ENCODE measurements at regions not wholly inside any gene's neighbourhood (a gene's known extent, or its start where the extent isn't known, plus 50 kb on each side); places are given as distances from the start of the nearest gene placed in this dataset.

DNA sequence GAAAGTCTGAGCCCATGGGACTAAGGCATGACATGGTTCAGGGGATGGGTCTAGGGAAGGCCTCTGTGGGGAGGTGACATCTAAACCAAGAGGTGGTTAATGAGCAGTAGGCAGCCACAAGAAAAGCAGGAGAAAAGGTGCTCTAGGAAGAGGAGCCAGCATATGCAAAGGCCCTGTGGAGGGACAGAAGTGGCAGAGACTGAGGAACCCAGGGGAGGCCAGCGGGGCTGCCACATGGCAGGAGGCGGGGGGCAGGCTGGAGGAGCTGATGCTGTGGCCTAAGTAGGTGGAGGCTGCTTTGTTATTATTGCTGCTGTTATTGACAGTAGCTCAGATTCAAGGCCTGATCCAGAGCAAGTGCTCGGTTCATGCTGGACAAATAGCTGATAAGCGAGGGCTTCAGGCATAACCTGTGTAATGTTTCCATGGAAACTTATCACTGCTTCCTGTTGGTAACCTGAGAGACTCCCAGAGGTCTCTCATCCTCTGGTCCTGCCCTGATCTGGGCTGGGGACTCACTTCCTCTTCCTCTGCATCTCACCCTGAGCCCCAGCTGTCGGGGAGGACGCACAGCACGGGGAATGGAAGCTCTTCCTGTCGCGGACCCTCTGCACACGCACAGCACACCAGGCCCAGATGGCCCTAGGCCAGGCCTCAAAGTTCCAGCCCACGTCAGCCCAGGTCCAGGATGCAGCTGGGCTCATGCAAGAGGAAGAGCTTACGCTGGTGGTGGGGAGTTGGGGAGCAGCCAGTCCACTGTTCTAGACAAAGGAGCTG is 75.2 kb upstream of the TP53I11 start:
- ATAC-seq (ENCODE audit: low read depth) (peak; percentile 86), DNase-seq (peak; percentile 38)
- POLR2A ChIA-PET, result interaction anchor here (0.6 to 1.6 kb wide), 3 partner anchors 10 to 54 kb away, joined by 3 to 7 read pairs (median 3); no protein-coding TSS in a partner anchor
- H3K9me3 Mint-ChIP-seq, result no peaks in the 10 kb centered on the region
- no peak overlapping the region for H3K4me3 Mint-ChIP-seq
- peaks cover 2% of the 10 kb centered on the region for H3K27me3 Mint-ChIP-seq
- peak overlapping the region; percentile 63 for H3K27ac Mint-ChIP-seq
- no peaks in the 10 kb centered on the region for H3K36me3 Mint-ChIP-seq
- H3K4me1 Mint-ChIP-seq, result peaks cover 10% of the 10 kb centered on the region

DNA sequence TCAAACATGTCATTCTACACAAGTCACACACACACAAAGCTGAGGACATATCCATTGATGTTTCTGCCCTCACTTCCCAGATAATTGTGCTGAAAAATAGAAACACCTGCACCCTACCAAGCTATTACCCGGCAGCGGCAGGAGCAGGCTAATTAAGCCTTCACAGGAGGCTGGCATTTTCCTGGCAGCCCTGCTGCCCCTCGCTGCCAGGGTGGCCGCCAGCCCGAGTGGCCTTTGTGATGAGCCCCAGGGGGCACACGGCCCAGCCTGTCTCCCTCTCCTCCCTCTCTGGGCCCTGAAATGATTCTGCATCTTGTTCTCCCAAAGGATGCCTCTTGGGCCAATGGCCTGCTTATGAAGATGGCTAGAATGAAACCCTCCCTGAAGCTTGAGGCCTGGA is 76.2 kb upstream of the TP53I11 start:
- no peak overlapping the region for H3K27ac Mint-ChIP-seq
- DNase-seq, result no peak
- H3K27me3 Mint-ChIP-seq, result peaks cover 5% of the 10 kb centered on the region
- peaks cover 10% of the 10 kb centered on the region for H3K4me1 Mint-ChIP-seq
- no peak overlapping the region for H3K4me3 Mint-ChIP-seq
- ATAC-seq (ENCODE audit: low read depth), result no peak
- H3K9me3 Mint-ChIP-seq, result no peaks in the 10 kb centered on the region
- POLR2A ChIA-PET, result interaction anchor here (0.6 to 1.6 kb wide), 2 partner anchors 9 to 53 kb away, joined by 3 to 7 read pairs; no protein-coding TSS in a partner anchor
- no peaks in the 10 kb centered on the region for H3K36me3 Mint-ChIP-seq

DNA sequence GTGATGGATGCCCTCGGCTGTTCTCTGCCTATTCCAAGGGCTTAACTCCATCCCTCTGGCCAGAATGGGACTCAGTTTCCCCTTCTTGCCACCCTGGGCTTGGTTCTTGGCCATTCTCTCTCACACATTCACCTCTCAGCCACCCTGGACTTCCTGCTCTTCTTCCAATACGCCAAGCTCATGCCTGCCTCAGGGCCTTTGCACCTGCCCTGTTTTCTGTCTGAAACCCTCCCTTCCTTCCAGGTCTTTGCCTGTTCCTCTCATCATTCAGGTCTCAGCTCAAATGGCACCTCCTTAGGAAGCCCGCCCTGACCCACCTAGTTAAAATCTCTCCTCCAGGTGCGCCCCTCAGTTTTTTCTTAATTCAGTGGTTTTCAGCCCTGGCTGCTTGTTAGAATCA is 76.6 kb upstream of the TP53I11 start:
- peaks cover 10% of the 10 kb centered on the region for H3K4me1 Mint-ChIP-seq
- no peaks in the 10 kb centered on the region for H3K9me3 Mint-ChIP-seq
- POLR2A ChIA-PET, result no interaction called here
- DNase-seq (no peak), ATAC-seq (ENCODE audit: low read depth) (no peak)
- H3K27ac Mint-ChIP-seq, result no peak overlapping the region
- no peaks in the 10 kb centered on the region for H3K36me3 Mint-ChIP-seq
- peaks cover 5% of the 10 kb centered on the region for H3K27me3 Mint-ChIP-seq
- no peak overlapping the region for H3K4me3 Mint-ChIP-seq

DNA sequence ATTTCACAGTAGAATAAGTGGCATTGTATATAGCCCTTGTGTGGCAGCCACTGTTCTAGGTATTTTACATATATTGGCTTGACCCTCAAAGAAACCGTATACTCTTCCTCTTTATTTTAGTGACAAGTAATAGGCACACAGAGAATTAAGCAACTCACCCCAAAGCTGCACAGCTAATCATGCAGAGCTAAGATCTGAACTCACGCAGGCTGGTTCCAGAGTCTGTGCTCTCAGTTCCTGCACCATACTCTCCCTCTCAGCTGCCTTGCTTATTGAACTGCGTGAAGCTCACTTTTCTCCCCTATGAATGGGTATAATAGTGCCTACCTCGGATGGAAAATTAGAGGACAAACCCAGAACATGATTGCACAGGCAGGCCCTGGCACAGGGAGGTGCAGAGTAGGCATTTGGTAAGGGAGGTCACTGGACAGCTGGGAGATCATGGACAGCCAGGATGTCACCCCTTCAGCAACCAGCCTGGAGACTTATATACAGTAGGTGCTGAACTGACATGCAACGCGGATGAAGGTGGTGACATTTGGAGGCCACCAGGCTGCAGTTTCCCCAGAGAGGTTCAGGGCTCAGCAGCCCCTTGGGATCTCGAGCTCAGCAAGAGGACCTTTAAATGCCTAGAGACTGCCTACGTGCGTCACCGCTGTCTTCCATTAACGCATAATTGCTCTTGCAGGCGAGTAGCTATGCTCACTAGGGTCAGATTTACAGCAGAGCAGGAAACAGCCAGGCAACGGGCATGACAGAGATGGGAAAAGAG is 78.4 kb upstream of the TP53I11 start:
- H3K27ac Mint-ChIP-seq, result no peak overlapping the region
- ATAC-seq (ENCODE audit: low read depth), result no peak
- H3K27me3 Mint-ChIP-seq, result peaks cover 9% of the 10 kb centered on the region
- H3K9me3 Mint-ChIP-seq, result no peaks in the 10 kb centered on the region
- H3K36me3 Mint-ChIP-seq, result no peaks in the 10 kb centered on the region
- POLR2A ChIA-PET, result no interaction called here
- DNase-seq, result no peak
- H3K4me1 Mint-ChIP-seq, result peaks cover 10% of the 10 kb centered on the region
- no peak overlapping the region for H3K4me3 Mint-ChIP-seq

DNA sequence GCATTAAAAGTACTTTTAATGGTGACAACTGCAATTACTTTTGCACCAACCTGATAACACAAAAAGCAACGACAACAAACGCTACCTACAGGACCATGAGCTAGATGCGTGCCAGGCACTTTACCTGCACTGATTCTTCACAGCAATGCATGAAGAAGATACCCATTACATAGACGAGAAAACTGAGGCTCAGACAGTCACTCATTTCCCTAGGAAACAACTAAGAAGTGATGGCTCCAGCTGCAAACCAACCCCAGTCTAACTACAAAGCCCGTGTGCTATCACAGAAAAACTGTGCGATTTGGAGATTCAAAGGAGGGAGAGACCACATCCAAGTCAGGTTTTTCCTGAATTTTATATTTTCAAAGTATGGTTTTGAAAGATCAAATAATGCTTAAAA is 80.1 kb upstream of the TP53I11 start:
- H3K36me3 Mint-ChIP-seq, result no peaks in the 10 kb centered on the region
- H3K4me3 Mint-ChIP-seq, result no peak overlapping the region
- peaks cover 9% of the 10 kb centered on the region for H3K27me3 Mint-ChIP-seq
- DNase-seq (no peak), ATAC-seq (ENCODE audit: low read depth) (no peak)
- POLR2A ChIA-PET, result no interaction called here
- H3K4me1 Mint-ChIP-seq, result peaks cover 4% of the 10 kb centered on the region
- H3K27ac Mint-ChIP-seq, result no peak overlapping the region
- no peaks in the 10 kb centered on the region for H3K9me3 Mint-ChIP-seq

DNA sequence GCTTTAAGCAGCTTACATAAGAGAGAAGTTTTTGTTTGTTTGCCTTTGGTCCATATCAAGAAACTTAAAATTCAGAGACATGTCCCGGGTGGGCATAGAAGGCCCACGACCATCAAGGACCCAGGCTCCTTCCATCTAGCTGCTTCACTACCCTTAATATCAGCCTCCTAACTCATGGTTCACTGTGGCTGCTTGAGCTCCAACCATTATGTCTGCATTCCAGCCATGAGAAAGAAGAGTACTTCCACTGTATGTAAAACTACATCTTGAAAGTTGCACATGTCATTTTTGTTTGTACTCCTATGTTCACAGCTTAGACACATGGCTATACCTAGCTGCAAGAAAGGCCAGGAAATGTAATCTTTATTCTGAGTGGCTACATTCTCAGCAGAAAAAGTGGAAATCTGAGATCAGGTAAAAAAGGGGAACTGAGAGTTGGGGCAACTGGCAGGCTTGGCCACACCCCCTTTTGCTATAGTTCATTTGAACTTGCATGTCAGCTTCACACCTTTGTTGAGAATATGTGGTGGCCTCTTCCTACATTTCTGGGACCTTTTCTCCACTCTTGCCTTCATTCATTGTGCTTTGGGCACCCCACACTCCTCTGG is 81.3 kb upstream of the TP53I11 start:
- DNase-seq (no peak), ATAC-seq (ENCODE audit: low read depth) (no peak)
- Mint-ChIP-seq H3K27me3 (peaks cover 9% of the 10 kb centered on the region), H3K4me3 (no peak overlapping the region), H3K27ac (no peak overlapping the region), H3K36me3 (no peaks in the 10 kb centered on the region), H3K4me1 (no peaks in the 10 kb centered on the region), H3K9me3 (no peaks in the 10 kb centered on the region)
- POLR2A ChIA-PET, result no interaction called here

DNA sequence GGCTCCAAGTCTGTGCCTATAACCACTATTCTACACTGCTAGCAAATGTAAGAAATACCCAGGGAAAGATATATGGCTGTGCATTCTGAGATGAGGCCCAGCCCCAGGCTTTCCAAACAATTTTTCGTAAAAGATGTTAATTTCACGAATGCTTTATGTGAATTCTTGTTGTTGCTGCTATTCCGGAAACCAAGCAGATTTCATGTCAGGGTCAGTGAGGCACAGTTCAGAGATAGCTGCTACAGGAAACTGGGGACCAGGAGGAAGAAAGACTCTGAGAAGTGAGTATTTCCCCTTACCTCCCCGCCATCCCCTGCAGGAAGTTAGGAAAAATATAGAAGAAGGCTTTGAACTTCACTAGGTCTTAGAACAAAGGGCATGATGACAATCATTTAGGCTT is 84.7 kb upstream of the TP53I11 start:
- no peak overlapping the region for H3K4me3 Mint-ChIP-seq

DNA sequence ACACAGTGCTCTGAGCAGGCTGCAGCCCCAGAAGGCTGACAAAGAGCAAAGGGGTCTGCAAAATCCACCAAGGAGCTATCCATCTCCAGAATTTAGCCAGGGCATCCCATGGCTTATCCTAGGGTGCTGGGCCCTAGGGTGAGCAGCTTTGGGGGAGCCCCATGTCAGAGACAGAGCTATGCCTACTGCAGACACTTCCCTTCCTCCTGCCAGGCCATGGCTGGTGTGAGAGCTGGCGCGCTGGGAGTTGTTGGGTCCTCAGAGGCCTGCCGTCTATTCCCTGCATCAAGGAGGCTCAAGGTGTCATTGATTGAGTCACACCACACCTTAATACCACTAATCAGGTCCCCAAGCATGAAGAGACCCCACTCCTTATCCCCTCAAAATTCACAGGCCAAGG is 85.3 kb upstream of the TP53I11 start:
- no peak for ATAC-seq (ENCODE audit: low read depth)
- no peaks in the 10 kb centered on the region for H3K4me1 Mint-ChIP-seq
- H3K4me3 Mint-ChIP-seq, result no peak overlapping the region
- peaks cover 2% of the 10 kb centered on the region for H3K9me3 Mint-ChIP-seq
- no peak for DNase-seq
- H3K36me3 Mint-ChIP-seq, result no peaks in the 10 kb centered on the region
- peaks cover 10% of the 10 kb centered on the region for H3K27me3 Mint-ChIP-seq
- no peak overlapping the region for H3K27ac Mint-ChIP-seq
- POLR2A ChIA-PET, result interaction anchor here (1.1 kb wide), 1 partner anchor 9 kb away, joined by 3 read pairs; no protein-coding TSS in a partner anchor

More for the DNA sequence above, 84.7 kb upstream of the TP53I11 start:
- POLR2A ChIA-PET, result interaction anchor here (1.1 kb wide), 1 partner anchor 9 kb away, joined by 3 read pairs; no protein-coding TSS in a partner anchor
- no peaks in the 10 kb centered on the region for H3K36me3 Mint-ChIP-seq
- peaks cover 9% of the 10 kb centered on the region for H3K27me3 Mint-ChIP-seq
- H3K27ac Mint-ChIP-seq, result no peak overlapping the region
- ATAC-seq (ENCODE audit: low read depth), result no peak
- H3K9me3 Mint-ChIP-seq, result peaks cover 2% of the 10 kb centered on the region
- H3K4me1 Mint-ChIP-seq, result no peaks in the 10 kb centered on the region
- no peak for DNase-seq

DNA sequence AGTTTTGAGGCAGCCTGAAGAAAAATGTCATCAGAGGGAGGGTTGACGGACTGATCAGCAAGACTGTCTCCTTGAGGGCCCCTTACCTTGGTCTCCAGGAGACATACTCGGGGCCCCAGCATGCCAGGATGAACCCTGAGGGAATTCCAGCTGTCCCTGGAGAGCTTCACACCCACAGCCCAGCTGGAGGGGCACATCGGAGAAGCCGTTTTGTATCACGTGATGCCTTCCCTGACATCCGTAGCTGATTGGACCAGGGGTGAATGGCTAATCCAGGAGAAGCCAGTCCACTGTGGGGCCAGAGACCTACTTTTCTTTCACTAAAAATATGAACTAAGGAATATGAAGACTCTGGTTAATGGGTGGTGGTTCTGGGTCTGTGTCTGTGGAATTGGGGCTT is 86.0 kb upstream of the TP53I11 start:
- no peak for DNase-seq

DNA sequence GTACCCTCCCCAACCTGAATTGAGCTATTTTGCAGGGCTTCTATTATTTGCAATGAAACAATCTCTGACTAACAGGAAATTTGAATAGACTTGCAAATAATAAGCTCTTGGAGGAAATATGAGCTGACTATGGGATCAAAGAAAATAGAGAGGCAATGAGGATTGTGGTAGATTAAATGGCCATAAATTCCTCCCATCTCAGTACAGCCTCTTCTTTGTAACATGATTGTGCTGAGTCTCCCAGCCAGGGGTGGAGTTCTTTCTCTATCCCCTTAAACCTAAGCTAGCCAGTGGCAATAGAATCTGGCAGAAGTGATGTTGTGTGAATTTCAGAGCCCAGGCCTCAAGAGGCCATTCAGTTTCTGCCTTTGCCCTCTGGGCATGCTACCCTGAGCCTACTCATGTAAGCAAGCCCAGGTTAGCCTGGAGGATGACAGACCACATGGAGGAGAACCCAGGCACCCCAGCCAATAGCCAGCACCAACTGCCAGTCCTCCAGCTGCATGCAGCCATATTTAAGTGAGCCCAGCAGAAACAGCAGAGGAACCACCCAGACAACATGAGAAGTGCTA is 86.8 kb upstream of the TP53I11 start:
- no peak for DNase-seq
- Mint-ChIP-seq H3K27me3 (peaks cover 5% of the 10 kb centered on the region), H3K27ac (no peak overlapping the region), H3K4me3 (no peak overlapping the region), H3K36me3 (no peaks in the 10 kb centered on the region), H3K4me1 (no peaks in the 10 kb centered on the region), H3K9me3 (peaks cover 2% of the 10 kb centered on the region)
- no peak for ATAC-seq (ENCODE audit: low read depth)
- POLR2A ChIA-PET, result no interaction called here

More for the DNA sequence above, 86.0 kb upstream of the TP53I11 start:
- Mint-ChIP-seq H3K27me3 (peaks cover 6% of the 10 kb centered on the region), H3K36me3 (no peaks in the 10 kb centered on the region), H3K4me3 (no peak overlapping the region), H3K9me3 (peaks cover 2% of the 10 kb centered on the region), H3K4me1 (no peaks in the 10 kb centered on the region), H3K27ac (no peak overlapping the region)
- no peak for ATAC-seq (ENCODE audit: low read depth)
- POLR2A ChIA-PET, result no interaction called here

DNA sequence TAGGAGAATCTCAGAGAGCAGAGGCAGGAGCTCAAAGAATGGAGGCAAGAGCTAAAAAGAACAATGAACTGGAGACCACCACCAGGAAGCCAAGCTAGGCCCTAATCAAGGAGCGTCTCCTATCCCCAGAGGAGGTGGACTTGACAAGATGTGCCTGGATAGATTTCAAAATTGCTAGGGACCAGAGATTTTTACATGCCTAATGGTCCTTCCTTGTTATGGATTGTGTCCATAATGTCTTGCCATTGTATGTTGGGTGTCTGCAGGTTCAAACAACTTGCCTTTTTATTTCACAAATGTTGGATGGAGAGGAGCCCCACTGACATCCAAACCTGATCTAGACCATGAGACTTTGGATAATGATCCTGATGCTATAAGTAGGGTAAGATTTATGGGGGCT is 88.2 kb upstream of the TP53I11 start:
- peaks cover 2% of the 10 kb centered on the region for H3K9me3 Mint-ChIP-seq
- no peak overlapping the region for H3K4me3 Mint-ChIP-seq

DNA sequence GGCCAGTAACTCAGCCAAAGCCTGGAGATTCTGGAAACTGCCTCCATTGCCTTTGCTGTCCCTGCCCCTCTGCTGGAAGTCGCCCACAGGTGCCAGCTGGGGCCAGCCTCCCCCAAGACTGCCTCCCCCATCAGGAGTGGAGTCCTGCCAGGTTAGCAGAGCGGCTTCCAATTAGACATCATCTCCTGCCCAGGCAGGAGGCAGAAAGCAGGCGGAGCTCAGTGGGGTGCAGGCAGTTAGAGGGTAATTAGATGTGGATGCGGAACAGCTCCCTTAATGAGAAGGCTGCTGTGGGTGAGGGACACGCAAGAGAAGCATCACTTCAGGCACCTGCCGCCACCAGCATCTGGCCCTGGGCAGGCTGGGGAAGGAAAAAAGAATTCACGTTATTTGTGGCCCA is 90.9 kb upstream of the TP53I11 start:
- no peaks in the 10 kb centered on the region for H3K36me3 Mint-ChIP-seq
- H3K4me1 Mint-ChIP-seq, result peaks cover 7% of the 10 kb centered on the region
- DNase-seq, result no peak
- no peak overlapping the region for H3K4me3 Mint-ChIP-seq
- peaks cover 2% of the 10 kb centered on the region for H3K9me3 Mint-ChIP-seq
- ATAC-seq (ENCODE audit: low read depth), result no peak
- H3K27ac Mint-ChIP-seq, result no peak overlapping the region
- POLR2A ChIA-PET, result no interaction called here
- peaks cover 3% of the 10 kb centered on the region for H3K27me3 Mint-ChIP-seq

More for the DNA sequence above, 88.2 kb upstream of the TP53I11 start:
- H3K36me3 Mint-ChIP-seq, result no peaks in the 10 kb centered on the region
- ATAC-seq (ENCODE audit: low read depth) (no peak), DNase-seq (no peak)
- no peak overlapping the region for H3K27ac Mint-ChIP-seq
- H3K4me1 Mint-ChIP-seq, result no peaks in the 10 kb centered on the region
- peaks cover 2% of the 10 kb centered on the region for H3K27me3 Mint-ChIP-seq
- POLR2A ChIA-PET, result no interaction called here

DNA sequence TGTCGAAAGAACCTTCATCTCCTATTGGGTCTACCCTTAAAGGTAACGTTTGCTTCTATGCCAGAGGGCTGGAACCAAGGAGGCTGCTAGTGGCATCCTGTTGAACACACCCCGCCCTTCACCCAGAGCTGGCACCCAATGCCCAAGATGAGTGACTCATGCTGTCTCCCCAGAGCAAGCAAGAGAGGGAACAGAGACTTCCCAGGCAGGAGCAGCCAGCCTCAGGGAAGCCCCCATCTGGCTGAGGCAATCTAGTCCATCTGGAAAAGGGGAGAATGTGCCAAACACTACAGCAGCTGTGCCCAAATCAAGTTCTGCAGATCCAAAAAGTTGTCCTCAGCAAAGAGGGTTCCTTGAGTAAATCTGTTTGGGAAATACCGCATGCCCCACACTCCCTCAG is 91.9 kb upstream of the TP53I11 start:
- POLR2A ChIA-PET, result no interaction called here
- H3K27me3 Mint-ChIP-seq, result peaks cover 3% of the 10 kb centered on the region
- no peak for DNase-seq
- no peak overlapping the region for H3K4me3 Mint-ChIP-seq
- H3K36me3 Mint-ChIP-seq, result no peaks in the 10 kb centered on the region
- no peak for ATAC-seq (ENCODE audit: low read depth)
- H3K4me1 Mint-ChIP-seq, result peaks cover 9% of the 10 kb centered on the region
- H3K9me3 Mint-ChIP-seq, result peaks cover 2% of the 10 kb centered on the region
- no peak overlapping the region for H3K27ac Mint-ChIP-seq
